GM18909 (cell line): ENCODE measurements at regions not wholly inside any gene's neighbourhood (a gene's known extent, or its start where the extent isn't known, plus 50 kb on each side); places are given as distances from the start of the nearest gene placed in this dataset.
"Not testable (repeated sequence)": the region's sequence is repeated elsewhere in the genome, so short reads cannot be mapped to it uniquely, and the experiment has no call there.

ENCODE experiments used
- ATAC-seq: cut with Tn5 transposase; IDR thresholded peaks from one replicate; pipeline ENCODE4 v1.9.1; 2021; ENCODE audit warnings: mild to moderate bottlenecking; ENCODE audit not compliant: unreplicated experiment, poor library complexity

DNA sequence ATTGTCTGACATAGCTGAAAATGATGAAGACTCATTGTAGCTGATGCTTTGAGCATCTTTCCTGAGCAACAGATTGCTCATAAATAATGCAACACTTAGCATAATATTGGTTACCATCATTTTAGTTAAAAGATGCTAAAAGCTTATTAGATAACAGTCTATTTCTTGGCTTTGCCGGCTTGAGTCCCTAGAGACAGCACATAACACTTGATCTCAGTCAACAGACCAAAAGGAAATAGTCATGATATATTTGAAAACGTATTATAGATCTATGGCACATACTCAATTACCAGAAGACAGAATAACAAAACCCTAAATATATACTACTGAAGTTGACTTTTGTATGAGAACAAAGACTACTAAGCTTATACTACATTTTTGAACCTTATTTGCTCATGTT is 846.7 kb upstream of the EPHA5 start:
- ATAC-seq, result no peak

DNA sequence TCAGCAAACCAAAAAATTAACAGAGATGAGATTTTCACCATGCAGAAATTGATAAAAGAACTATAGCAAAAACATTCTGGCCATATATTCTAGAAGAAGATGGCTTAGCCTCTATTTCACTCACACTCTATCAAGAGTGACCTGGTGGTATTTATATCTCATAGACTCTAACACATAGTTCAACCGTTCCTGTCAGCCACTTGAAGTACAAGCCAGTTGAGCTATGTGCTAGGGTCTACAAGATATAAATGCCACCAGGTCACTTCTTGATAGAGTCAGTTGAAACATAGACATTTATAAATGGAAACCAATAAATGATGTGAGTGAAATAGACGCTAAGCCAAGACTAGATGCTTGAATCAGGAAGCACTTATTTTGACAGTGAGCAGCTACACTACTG is 836.7 kb upstream of the EPHA5 start:
- no peak for ATAC-seq

DNA sequence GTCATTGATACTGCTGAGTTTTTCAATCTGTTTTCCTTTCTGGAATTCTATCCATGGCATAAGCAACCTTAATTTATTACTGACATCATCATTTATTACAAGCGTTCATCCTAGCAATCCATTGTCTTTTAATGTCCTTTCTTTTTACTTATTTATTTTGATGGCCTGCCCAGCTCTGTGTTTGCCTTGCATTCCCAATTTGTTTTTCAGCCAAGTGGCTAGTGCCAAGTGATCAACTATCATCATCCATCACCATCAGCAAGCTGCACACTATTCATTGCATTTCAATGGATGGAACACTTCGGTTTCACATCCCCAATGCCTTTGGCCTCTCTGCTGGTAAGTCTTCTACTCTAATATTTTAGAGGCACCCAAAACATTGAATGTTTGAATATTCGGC is 831.7 kb upstream of the EPHA5 start:
- no peak for ATAC-seq

DNA sequence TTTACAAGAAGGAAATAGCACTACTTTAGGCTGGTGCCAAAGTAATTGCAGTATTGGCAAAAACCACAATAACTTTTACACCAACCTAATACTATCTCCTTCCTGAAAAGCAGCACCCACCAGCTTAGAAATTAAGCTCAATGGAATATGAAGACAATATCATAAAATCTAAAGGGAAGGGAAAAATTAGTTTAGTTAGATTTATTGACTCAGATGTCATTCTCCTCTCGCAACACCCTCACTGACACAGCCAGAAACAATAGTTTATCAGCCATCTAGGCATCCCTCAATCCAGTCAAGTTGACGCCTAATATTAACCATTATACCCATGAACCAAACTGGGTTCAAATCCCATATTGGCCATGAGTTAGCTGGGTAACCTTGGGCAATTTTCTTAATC is 820.4 kb upstream of the EPHA5 start:
- no peak for ATAC-seq

DNA sequence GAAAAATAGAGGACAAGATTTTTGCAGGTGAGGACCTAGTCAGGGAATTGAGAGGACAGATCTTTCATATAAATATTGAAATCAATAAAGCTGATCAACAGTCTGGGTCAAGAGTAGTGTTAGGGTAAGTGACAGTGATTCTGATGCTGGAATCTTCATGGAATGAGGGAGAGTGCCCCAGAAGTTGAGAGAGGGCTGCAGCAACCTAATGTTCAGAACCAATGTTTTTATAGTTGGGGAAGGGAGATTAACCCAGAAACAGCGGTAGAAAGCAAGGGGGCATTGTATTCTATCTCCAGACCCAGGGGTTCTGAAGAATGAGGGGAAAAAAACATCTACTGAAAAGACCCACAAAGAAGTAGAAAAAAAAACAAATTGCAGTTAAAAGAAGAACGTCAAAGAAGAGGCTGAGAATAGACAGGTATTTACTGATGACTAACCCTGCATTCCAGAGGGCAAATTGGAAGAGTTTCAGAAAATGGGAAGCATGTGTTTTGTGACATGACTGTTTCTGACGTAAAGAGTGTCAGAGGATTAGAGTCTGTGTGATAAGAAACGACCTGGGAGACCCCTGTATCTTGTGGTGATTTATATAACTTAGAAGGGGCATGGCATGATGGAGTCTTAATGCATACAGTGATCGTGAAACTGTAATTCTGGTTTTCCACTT is 819.6 kb upstream of the EPHA5 start:
- no peak for ATAC-seq

DNA sequence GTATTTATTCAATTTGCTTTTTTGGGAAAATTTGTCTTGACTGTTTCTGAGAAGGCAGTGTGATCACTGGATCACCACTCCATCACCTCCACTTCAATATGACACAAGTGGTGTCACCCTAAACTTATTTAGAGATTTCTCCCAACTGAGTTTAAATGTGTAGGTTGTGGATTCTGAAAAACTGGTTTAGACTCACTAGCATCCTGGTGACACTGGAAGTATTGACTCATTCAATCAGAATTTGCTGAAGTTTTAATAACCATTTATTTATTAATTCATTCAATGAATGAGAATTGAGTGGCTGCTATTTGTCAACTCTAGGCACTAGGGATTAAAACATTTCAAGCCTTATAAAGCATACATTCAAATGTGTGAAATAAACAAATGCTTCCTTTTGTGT is 819.1 kb upstream of the EPHA5 start:
- no peak for ATAC-seq

DNA sequence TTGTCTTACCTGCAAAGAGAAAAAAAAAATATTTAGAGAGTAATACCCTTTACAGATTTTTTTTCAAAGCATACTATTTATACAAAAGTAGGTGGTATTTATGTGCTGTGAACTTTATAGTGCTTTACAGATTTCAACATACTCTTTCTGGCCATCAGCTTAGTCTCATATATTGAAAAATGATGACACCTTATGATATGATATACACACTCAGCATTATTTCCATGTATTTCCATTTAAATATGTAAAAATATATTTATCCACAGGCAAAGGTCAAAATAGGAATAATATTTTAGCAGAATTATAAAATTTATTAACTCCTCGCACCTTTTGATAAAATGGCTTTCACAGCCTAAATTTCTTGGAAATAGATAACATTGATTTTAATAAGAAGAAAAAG is 815.8 kb upstream of the EPHA5 start:
- no peak for ATAC-seq

DNA sequence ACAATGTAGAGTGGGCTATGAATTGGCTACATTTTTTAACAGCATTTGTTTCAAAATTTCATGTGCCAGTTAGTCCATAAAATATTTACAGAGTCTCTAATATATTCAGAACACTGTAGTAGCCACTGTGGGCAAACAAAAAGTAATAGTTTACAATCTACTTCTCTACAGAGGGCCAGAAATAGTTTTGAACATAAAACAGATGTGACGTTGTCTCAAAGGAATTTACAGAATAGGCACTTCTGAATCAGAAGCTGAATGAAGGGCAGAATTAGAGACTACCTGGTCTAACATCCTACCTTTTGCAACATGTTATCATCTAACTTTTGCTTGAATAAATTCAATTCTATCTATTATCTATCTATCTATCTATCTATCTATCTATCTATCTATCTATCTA is 811.9 kb upstream of the EPHA5 start:
- ATAC-seq, result no peak

DNA sequence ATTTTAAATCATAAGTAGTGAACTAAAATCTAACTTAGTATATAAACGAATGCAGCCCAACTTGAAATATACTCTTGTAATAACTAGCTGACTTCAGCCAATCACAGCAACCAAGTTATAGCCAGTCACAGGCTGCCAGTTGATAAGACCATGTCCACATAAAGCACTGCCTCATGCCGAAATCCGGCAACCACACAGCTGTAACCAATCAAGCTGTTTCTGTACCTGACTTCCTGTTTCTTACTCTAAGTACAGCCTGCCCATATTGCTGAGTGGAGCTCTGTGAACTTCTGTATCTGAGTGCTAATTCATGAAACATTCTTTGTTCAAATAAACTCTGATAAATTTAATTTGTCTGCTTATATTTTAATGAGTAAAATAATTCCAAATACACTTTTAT is 805.3 kb upstream of the EPHA5 start:
- no peak for ATAC-seq

DNA sequence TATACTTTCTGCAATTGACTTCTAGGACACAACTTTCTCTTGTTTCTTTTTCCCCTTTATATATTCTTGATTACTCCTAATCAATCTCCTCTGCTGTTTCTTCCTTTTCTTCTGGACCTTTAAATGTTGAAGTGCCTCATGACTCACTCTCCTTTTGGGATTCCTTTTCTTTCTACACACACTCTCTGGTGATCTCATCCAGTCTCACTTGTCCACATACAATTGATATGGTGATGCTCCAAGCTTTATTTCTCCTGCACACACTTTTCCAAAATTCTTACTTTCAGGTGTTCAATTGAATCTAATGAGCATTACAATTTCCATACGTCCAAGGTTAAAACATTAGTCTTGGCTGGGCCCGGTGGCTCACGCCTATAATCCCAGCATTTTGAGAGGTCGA is 794.8 kb upstream of the EPHA5 start:
- no peak for ATAC-seq

DNA sequence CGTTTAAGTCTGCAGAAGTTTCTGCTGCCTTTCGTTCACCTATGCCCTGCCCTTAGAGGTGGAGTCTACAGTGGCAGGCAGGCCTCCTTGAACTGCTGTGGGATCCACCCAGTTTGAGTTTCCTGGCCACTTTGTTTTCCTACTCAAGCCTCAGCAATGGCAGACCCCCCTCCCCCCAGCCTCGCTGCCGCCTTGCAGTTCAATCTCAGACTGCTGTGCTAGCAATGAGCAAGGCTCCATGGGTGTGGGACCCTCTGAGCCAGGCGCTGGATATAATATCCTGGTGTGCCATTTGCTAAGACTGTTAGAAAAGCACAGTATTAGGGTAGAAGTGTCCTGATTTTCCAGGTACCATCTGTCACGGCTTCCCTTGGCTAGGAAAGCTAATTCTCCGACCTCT is 792.6 kb upstream of the EPHA5 start:
- not testable (repeated sequence) for ATAC-seq

DNA sequence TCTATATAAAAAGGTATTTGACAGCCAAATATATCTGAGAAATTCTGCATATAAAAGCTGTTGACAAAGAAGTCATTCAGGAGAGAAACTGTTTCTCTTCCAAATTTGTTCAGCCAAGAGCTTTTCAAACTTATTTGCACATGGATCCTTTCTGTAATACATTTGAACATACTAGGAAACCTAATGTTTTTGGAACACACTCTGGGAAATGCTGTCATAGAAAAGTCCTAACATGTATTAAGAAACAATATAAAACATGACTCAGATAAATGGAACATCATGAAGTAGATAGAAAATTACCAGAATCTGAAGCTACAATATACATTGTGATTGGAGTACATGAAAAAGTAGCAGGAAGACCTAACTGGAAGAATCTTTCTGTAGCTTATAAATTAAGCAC is 781.5 kb upstream of the EPHA5 start:
- ATAC-seq, result no peak

DNA sequence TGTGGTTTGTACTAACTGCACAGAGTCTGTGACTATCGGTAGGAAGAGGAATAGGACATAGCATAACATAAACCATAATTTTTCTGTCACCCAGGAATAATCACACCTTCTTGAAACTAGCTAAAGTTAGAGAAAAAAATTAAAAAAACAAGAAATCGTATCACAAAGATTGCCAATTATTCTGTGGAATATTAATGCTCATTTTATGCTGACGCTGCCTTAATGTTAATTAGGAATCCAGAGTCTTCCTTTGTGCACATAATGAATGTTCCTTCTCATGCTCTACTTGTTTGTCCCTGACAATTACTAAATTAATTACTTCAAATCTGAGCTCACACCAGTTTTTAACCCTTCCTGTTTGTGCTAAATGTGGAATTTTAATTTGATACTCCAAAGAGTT is 772.7 kb upstream of the EPHA5 start:
- ATAC-seq, result no peak

DNA sequence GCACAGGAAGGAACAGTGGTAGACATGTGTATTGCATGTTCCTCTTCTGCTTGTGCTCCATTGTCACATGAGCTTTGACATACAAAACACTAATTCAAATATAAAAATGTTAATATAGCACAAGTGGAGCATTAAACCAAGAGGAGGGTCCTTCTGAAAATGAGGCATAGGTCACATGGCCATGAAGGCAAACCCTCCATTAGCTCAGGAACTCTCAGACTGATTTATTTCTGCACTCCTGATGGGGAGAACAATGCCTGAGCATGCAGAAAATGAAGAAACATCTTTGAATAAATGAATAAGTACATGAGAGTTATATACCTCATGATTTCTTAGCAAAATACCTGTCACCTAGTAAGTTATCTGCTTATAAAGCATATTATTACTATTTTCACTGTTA is 769.2 kb upstream of the EPHA5 start:
- ATAC-seq, result no peak

DNA sequence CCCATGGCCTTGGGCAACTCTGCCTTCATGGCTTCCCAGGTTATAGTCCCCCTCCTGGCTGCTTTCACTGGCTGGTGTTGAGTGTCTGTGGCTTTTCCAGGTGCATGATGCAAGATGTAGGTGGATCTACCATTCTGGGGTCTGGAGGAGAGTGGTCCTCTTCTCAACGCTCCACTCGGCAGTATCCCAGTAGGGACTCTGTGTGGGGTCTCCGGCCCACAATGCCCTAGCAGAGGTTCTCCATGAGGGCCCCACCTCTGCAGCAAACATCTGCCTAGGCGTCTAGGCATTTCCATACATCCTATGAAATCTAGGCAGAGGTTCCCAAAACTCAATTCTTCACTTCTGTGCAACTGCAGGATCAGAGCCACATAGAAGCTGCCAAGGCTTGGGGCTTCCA is 763.4 kb upstream of the EPHA5 start:
- no peak for ATAC-seq

DNA sequence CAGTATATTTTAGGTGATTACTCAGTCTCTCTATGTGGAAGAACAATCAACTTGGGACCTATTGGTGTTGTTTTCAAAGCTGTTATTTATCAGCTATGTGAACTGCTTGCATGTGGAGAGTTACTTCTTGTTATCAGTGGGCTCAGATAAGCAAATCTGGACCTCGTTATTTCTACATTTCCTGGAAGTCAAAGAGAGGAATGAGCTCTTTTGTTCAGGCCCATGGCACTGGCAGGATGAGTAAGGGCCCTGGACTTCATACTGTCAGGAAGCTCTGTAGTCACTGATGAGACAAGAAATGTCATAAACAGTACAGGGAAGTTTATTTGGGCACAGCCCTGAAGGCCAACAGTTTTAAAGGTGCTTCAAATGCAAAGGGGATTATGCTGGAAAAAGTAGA is 760.6 kb upstream of the EPHA5 start:
- ATAC-seq, result no peak

DNA sequence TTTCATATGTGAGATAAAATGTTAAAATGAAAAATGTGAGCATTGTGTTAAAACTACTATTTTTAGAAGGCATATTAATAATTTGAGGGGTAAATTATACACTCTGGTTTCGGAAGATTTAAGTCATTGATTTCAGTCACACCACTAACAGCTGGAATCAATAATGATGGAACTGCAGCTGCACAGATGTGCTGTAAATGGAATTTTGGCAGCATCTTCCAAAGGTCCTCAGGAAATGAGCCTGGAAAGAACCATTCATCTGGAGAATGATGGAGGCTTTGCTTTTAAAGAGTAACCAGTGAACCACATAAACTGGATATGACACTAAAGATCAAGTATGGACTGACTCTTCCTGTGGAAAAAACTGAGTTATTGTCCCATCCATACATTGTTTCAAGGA is 759.0 kb upstream of the EPHA5 start:
- no peak for ATAC-seq

DNA sequence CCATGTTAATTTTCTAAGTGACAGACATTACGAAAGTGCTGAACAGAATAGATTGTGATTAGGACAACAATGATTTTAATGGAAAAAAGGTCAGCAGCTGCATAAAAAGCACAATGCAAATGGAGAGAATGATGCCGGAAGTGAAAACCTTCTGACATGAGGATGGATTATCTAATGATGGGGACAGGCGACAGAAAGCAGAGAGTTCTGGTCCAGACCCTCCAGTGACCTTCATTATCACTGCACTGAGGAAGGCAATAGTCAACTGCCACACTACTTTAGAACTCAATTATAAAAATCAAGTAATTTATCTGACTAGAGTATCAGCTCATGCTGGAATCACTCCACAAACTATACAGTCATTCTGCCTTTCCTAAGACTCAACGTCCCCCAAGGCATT is 746.1 kb upstream of the EPHA5 start:
- no peak for ATAC-seq

DNA sequence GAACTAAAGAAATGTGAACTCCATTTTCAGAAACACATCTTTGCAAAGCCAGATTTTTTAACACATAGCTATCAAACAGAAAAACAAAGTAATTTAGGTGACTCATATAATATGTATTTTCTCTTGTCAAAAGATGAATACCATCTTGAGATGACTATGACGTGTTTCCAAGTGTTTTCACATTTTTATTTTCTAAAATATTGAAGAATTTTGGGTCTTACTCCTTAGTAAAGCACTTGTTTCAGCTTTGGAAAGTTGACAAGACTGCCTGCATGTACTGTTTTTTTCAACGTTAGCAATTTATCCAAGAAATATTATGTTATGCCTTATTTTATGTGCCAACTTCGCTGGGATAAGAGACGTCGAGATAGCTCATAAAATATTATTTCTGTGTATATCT is 733.9 kb upstream of the EPHA5 start:
- no peak for ATAC-seq

DNA sequence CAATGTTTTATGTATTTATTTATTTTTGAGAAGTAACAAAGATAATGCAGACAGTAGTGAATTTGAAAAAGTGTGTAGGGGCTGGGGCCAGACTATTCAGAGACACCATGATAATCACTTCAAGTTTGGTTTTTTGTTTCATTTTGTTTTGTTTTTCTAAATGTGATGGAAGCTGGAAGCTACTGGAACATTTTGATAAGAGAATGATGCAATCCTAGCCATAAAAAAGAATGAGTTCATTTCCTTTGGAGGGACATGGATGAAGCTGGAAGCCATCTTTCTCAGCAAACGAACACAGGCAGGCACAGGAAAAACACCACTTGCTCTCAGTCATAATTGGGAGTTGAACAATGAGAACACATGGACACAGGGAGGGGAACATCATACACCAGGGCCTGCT is 706.6 kb upstream of the EPHA5 start:
- ATAC-seq, result no peak

DNA sequence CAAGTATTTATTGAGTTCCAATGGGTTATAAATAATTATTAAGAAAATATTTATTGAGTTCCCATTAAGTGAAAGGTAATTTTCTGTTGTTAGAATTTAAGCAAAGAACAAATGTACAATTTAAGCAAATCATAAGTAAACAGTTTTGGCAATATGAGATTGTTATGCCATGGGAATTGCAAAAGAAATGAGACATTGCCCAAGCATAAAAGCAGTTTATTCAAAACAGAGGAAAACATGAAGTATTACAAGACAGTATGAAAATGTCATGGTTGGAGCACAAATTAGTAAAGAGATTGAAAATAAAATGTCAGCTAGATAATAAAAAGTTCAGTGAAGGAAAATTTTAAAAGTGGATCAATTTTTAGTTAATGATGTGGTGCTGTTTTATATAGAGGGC is 706.1 kb upstream of the EPHA5 start:
- no peak for ATAC-seq

DNA sequence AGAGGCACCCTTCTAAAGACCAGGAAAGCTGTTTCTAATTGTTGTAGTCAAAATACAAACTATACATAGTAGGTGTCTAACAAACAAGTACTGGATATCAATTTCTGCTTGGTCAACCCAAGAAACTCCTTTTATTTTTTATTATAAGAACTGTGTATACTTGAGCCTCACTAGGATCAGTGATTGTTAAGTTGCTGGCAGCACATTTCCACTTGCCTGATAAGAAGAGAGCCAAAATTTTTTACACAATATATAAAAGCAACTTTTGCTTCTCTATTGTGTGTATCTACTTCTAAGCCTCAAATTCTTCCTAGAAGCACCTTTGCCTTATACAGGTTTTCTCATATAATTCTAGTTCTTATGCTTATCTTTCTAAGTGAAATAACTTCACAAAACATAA is 703.0 kb upstream of the EPHA5 start:
- ATAC-seq, result no peak

DNA sequence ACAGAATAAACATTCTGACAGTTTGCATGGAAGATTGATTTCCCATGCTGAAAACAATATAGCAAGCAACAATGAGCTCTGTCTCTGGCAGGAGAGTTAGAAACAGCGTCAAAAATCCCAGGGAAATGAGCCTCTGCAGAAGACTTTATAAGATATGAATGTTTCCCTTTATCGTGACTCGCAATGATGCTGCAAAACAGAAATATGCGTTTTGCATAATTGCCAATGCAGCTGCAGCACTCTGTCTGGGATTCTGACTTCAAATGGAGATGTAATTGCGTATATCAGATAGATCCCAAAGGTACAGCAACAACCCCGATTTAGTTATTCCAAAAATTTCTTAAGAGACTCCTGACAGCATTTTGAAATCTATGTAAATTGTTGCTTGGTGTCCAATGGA is 702.4 kb upstream of the EPHA5 start:
- ATAC-seq, result no peak
